Uterus (tissue), 2 donors: ENCODE measurements at regions not wholly inside any gene's neighbourhood (a gene's known extent, or its start where the extent isn't known, plus 50 kb on each side); places are given as distances from the start of the nearest gene placed in this dataset.

Experiments used
- CTCF ChIP-seq, 4 experiments: fragments of 200-600 bp in 2 of 4; fragments of 450-650 bp in 2 of 4; sonication (generic) in 2 of 4; IDR thresholded peaks; one replicate each; pipeline ENCODE4 v1.5.1; 2016 to 2019; ENCODE audit warnings: antibody characterized with exemption in 4 of 4, mild to moderate bottlenecking in 2 of 4, moderate library complexity in 1 of 4
- POLR2A ChIP-seq, 2 donors: fragments of 450-650 bp; IDR thresholded peaks; one replicate each; pipeline ENCODE4 v1.6.1; 2016; ENCODE audit warnings: antibody characterized with exemption in 2 of 2, mild to moderate bottlenecking in 1 of 2, moderate library complexity in 1 of 2

GRCh38 chr3:76438971-76439370 is 600.9 kb upstream of the ROBO2 start:
- no peak for TF ChIP-seq CTCF (IDR thresholded peaks at IDR 0.05)
- no peak for TF ChIP-seq POLR2A (IDR thresholded peaks at IDR 0.05)
